SK-N-SH (cell line): ENCODE measurements at regions not wholly inside any gene's neighbourhood (a gene's known extent, or its start where the extent isn't known, plus 50 kb on each side); places are given as distances from the start of the nearest gene placed in this dataset.

Experiments used
- CTCF ChIA-PET: fragments of 300-600, 350-600 bp; formaldehyde crosslinking; extraction: SDS; loops from one replicate; lab custom pipeline; 2021; lab: Yijun Ruan, JAX
- POLR2A ChIA-PET: fragments of 350-600 bp; sonication (Branson Sonifier 250); formaldehyde crosslinking; extraction: SDS; loops from one replicate; lab custom pipeline; 2020; ENCODE audit warnings: antibody characterized with exemption, inconsistent platforms; lab: Yijun Ruan, JAX
- DNase-seq: peaks from one replicate; pipeline ENCODE4 v3.0.0; 2012
- H2AFZ ChIP-seq: fragments of 200-600 bp; sonication (generic); 2 replicates; pipeline ENCODE4 v1.8.1; 2016; ENCODE audit warnings: antibody characterized with exemption, mild to moderate bottlenecking, low read depth
- H3F3A ChIP-seq: fragments of 200-600 bp; sonication (generic); replicated peaks from 2 replicates; pipeline ENCODE3; 2016; ENCODE audit warnings: antibody characterized with exemption, mild to moderate bottlenecking; ENCODE audit not compliant: insufficient read depth
- H3K27ac ChIP-seq, 2 experiments: fragments of 200-500 bp in 1 of 2; fragments of 200-600 bp in 1 of 2; sonication (Bioruptor generic) in 1 of 2; sonication (generic), shearing (Covaris generic) in 1 of 2; 2 replicates each; pipeline versions ENCODE4 v1.5.1 to v1.6.1; 2014 to 2016; ENCODE audit warnings: low read depth in 2 of 2, inconsistent platforms in 1 of 2, low read length in 1 of 2, mild to moderate bottlenecking in 1 of 2, mixed read lengths in 1 of 2
- H3K27me3 ChIP-seq: fragments of 200-600 bp; sonication (generic), shearing (Covaris generic); 2 replicates; pipeline ENCODE4 v1.6.1; 2016; ENCODE audit warnings: mixed run types; ENCODE audit not compliant: insufficient read depth
- H3K36me3 ChIP-seq, 2 experiments: fragments of 200-500 bp in 1 of 2; fragments of 200-600 bp in 1 of 2; sonication (Bioruptor generic) in 1 of 2; sonication (generic) in 1 of 2; replicated peaks in 1 of 2; 2 replicates each; pipeline versions ENCODE3 to v1.5.1; 2014 to 2016; ENCODE audit warnings: low read length in 1 of 2, mild to moderate bottlenecking in 1 of 2; ENCODE audit not compliant: insufficient read depth in 2 of 2, control insufficient read depth in 1 of 2
- H3K4me1 ChIP-seq, 2 experiments: fragments of 200-500 bp in 1 of 2; fragments of 200-600 bp in 1 of 2; sonication (Bioruptor generic) in 1 of 2; sonication (generic), shearing (Covaris generic) in 1 of 2; 2 replicates each; pipeline versions ENCODE4 v1.5.1 to v1.6.1; 2014 to 2016; ENCODE audit warnings: low read depth in 1 of 2, low read length in 1 of 2, mixed run types in 1 of 2; ENCODE audit not compliant: insufficient read depth in 2 of 2, control insufficient read depth in 1 of 2
- H3K4me2 ChIP-seq: fragments of 200-600 bp; sonication (generic), shearing (Covaris generic); 2 replicates; pipeline ENCODE4 v1.6.1; 2017; ENCODE audit warnings: mixed run types
- H3K4me3 ChIP-seq, 2 experiments: fragments of 200-500 bp in 1 of 2; fragments of 200-600 bp in 1 of 2; sonication (Bioruptor generic) in 1 of 2; sonication (generic), shearing (Covaris generic) in 1 of 2; 2 replicates each; pipeline versions ENCODE4 v1.5.1 to v1.8.1; 2014 to 2016; ENCODE audit warnings: low read depth in 2 of 2, inconsistent platforms in 1 of 2, low read length in 1 of 2, mild to moderate bottlenecking in 1 of 2, mixed read lengths in 1 of 2, moderate library complexity in 1 of 2
- H3K79me2 ChIP-seq: fragments of 200-600 bp; sonication (generic); 2 replicates; pipeline ENCODE4 v1.8.1; 2017; ENCODE audit warnings: mild to moderate bottlenecking; ENCODE audit not compliant: insufficient read depth
- H3K9ac ChIP-seq: fragments of 200-600 bp; sonication (generic); 2 replicates; pipeline ENCODE4 v1.6.1; 2017; ENCODE audit warnings: mixed run types
- H3K9me2 ChIP-seq: fragments of 200-600 bp; sonication (generic); 2 replicates; pipeline ENCODE4 v1.6.1; 2017; ENCODE audit warnings: mixed run types
- H3K9me3 ChIP-seq: fragments of 200-600 bp; sonication (generic); 2 replicates; pipeline ENCODE4 v1.6.1; 2017; ENCODE audit warnings: mixed run types, mild to moderate bottlenecking, moderate library complexity
- H4K20me1 ChIP-seq: fragments of 200-600 bp; sonication (generic); 2 replicates; pipeline ENCODE4 v1.6.1; 2017; ENCODE audit warnings: mild to moderate bottlenecking, mixed run types; ENCODE audit not compliant: insufficient read depth
- EP300 ChIP-seq, 2 experiments: IDR thresholded peaks; 2 replicates each; pipeline versions ENCODE4 v1.4.0 to v1.6.1; 2012; ENCODE audit warnings: borderline replicate concordance in 1 of 2, low read depth in 1 of 2, low read length in 1 of 2
- EZH2phosphoT487 ChIP-seq: fragments of 200-600 bp; sonication (generic); IDR thresholded peaks from 2 replicates; pipeline ENCODE4 v1.6.1; 2017; ENCODE audit warnings: low read depth, mixed run types, mild to moderate bottlenecking, antibody characterized with exemption, moderate library complexity, borderline replicate concordance
- FOXJ3 ChIP-seq: sonication (generic); formaldehyde crosslinking; IDR thresholded peaks from 2 replicates; pipeline ENCODE4 v1.5.1; 2020; ENCODE audit warnings: mild to moderate bottlenecking, missing genetic modification reagents
- GATA2 ChIP-seq: sonication (generic); formaldehyde crosslinking; IDR thresholded peaks from 2 replicates; pipeline ENCODE4 v1.5.0; 2020; ENCODE audit warnings: mild to moderate bottlenecking, missing genetic modification reagents
- JUND ChIP-seq: IDR thresholded peaks from 2 replicates; pipeline ENCODE4 v1.4.0; 2012
- MEF2A ChIP-seq: IDR thresholded peaks from 2 replicates; pipeline ENCODE4 v1.4.0; 2012; ENCODE audit warnings: low read depth, borderline replicate concordance
- NFIC ChIP-seq: IDR thresholded peaks from 2 replicates; pipeline ENCODE4 v1.4.0; 2012; ENCODE audit warnings: borderline replicate concordance
- NRF1 ChIP-seq: IDR thresholded peaks from 2 replicates; pipeline ENCODE4 v1.6.1; 2012; ENCODE audit warnings: low read depth, mild to moderate bottlenecking, low read length
- RAD21 ChIP-seq: IDR thresholded peaks from 2 replicates; pipeline ENCODE4 v1.6.1; 2012; ENCODE audit warnings: mild to moderate bottlenecking, low read length
- RCOR1 ChIP-seq: fragments of 150-350 bp; IDR thresholded peaks from 2 replicates; pipeline ENCODE4 v1.6.1; 2017; ENCODE audit warnings: antibody characterized with exemption, low read length
- SIN3A ChIP-seq: IDR thresholded peaks from 2 replicates; pipeline ENCODE4 v1.6.1; 2012; ENCODE audit warnings: low read depth, mild to moderate bottlenecking, low read length, moderate library complexity, borderline replicate concordance
- SMC3 ChIP-seq: IDR thresholded peaks from 2 replicates; pipeline ENCODE4 v1.6.1; 2012; ENCODE audit warnings: low read depth, low read length, improper control_type of control experiment
- TCF12 ChIP-seq: IDR thresholded peaks from 2 replicates; pipeline ENCODE4 v1.4.0; 2012
- TEAD4 ChIP-seq: IDR thresholded peaks from 2 replicates; pipeline ENCODE4 v1.4.0; 2012; ENCODE audit warnings: mild to moderate bottlenecking, borderline replicate concordance; ENCODE audit not compliant: insufficient read depth
- WGBS: methylation state at CpG from one replicate; pipeline ENCODE4 v1.1.6; 2017; ENCODE audit warnings: low lambda C conversion rate; 5-methylcytosine and 5-hydroxymethylcytosine counted together
- TF ChIP-seq, protein P1 (sequence below): IDR thresholded peaks from 2 replicates; pipeline ENCODE4 v1.4.0; 2012; ENCODE audit warnings: low read depth, borderline replicate concordance
- TF ChIP-seq, protein P2 (sequence below): IDR thresholded peaks from 2 replicates; pipeline ENCODE4 v1.6.1; 2012; ENCODE audit warnings: mild to moderate bottlenecking, low read depth, low read length, moderate library complexity
- TF ChIP-seq, protein P3 (sequence below): IDR thresholded peaks from 2 replicates; pipeline ENCODE4 v1.4.0; 2012; ENCODE audit warnings: low read depth
- TF ChIP-seq, protein P4 (sequence below): IDR thresholded peaks from 2 replicates; pipeline ENCODE4; 2012

DNA sequence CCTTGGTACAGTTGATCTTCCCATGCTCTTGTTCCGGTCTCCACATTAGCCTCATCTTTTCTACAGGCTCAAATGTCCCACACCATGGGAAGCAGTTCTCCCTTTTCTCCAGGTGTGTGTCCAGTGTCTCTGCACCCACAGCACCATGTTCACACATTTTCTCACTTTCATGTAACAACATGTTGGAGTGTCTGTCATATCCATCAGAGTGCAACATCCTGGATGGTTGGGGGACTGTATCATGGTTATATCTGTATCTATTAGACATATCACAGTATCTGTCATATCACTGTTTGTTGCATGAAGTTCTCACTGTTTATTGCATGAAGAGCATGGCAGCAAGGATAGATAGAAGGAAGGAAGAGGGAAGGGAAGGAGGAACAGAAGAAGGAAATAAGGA lies 635.6 kb downstream of the EPM2A start:
- POLR2A ChIA-PET = no interaction called here
- CTCF ChIA-PET = no interaction called here
- Histone ChIP-seq H3K79me2 (no peaks in the 10 kb centered on the region), H3K9ac (no peak overlapping the region), H3K4me2 (no peak overlapping the region), H3K4me3 (no peak overlapping the region), H3K4me1 (no peaks in the 10 kb centered on the region), H3F3A (no peaks in the 10 kb centered on the region), H4K20me1 (no peaks in the 10 kb centered on the region), H3K27me3 (no peaks in the 10 kb centered on the region), H2AFZ (no peak overlapping the region), H3K36me3 (no peaks in the 10 kb centered on the region), H3K9me2 (no peaks in the 10 kb centered on the region), H3K9me3 (no peaks in the 10 kb centered on the region), H3K27ac (no peak overlapping the region)
- TF ChIP-seq SIN3A = no peak
- TF ChIP-seq JUND = no peak
- TF ChIP-seq TCF12 = no peak
- TF ChIP-seq EZH2phosphoT487 = no peak
- TF ChIP-seq NFIC = no peak
- TF ChIP-seq, protein P1, sequence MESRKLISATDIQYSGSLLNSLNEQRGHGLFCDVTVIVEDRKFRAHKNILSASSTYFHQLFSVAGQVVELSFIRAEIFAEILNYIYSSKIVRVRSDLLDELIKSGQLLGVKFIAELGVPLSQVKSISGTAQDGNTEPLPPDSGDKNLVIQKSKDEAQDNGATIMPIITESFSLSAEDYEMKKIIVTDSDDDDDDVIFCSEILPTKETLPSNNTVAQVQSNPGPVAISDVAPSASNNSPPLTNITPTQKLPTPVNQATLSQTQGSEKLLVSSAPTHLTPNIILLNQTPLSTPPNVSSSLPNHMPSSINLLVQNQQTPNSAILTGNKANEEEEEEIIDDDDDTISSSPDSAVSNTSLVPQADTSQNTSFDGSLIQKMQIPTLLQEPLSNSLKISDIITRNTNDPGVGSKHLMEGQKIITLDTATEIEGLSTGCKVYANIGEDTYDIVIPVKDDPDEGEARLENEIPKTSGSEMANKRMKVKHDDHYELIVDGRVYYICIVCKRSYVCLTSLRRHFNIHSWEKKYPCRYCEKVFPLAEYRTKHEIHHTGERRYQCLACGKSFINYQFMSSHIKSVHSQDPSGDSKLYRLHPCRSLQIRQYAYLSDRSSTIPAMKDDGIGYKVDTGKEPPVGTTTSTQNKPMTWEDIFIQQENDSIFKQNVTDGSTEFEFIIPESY = no peak
- TF ChIP-seq, protein P2, sequence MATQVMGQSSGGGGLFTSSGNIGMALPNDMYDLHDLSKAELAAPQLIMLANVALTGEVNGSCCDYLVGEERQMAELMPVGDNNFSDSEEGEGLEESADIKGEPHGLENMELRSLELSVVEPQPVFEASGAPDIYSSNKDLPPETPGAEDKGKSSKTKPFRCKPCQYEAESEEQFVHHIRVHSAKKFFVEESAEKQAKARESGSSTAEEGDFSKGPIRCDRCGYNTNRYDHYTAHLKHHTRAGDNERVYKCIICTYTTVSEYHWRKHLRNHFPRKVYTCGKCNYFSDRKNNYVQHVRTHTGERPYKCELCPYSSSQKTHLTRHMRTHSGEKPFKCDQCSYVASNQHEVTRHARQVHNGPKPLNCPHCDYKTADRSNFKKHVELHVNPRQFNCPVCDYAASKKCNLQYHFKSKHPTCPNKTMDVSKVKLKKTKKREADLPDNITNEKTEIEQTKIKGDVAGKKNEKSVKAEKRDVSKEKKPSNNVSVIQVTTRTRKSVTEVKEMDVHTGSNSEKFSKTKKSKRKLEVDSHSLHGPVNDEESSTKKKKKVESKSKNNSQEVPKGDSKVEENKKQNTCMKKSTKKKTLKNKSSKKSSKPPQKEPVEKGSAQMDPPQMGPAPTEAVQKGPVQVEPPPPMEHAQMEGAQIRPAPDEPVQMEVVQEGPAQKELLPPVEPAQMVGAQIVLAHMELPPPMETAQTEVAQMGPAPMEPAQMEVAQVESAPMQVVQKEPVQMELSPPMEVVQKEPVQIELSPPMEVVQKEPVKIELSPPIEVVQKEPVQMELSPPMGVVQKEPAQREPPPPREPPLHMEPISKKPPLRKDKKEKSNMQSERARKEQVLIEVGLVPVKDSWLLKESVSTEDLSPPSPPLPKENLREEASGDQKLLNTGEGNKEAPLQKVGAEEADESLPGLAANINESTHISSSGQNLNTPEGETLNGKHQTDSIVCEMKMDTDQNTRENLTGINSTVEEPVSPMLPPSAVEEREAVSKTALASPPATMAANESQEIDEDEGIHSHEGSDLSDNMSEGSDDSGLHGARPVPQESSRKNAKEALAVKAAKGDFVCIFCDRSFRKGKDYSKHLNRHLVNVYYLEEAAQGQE = no peak
- no peak for TF ChIP-seq TEAD4
- TF ChIP-seq GATA2 (CRISPR knock-in tag) = no peak
- TF ChIP-seq EP300 (IDR thresholded peaks at IDR 0.05; ENCODE audit: borderline replicate concordance in 1 of 2, low read depth in 1 of 2, low read length in 1 of 2) = no peak
- no peak for TF ChIP-seq NRF1
- TF ChIP-seq, protein P3, sequence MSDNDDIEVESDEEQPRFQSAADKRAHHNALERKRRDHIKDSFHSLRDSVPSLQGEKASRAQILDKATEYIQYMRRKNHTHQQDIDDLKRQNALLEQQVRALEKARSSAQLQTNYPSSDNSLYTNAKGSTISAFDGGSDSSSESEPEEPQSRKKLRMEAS = no peak
- TF ChIP-seq, protein P4, sequence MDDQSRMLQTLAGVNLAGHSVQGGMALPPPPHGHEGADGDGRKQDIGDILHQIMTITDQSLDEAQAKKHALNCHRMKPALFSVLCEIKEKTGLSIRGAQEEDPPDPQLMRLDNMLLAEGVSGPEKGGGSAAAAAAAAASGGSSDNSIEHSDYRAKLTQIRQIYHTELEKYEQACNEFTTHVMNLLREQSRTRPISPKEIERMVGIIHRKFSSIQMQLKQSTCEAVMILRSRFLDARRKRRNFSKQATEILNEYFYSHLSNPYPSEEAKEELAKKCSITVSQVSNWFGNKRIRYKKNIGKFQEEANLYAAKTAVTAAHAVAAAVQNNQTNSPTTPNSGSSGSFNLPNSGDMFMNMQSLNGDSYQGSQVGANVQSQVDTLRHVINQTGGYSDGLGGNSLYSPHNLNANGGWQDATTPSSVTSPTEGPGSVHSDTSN = no peak
- TF ChIP-seq FOXJ3 = no peak
- TF ChIP-seq MEF2A = no peak
- TF ChIP-seq SMC3 = no peak
- no peak for TF ChIP-seq RAD21
- TF ChIP-seq RCOR1 = no peak
- 50% methylated on average over 1 of the region's 1 CpG for WGBS
- no peak for DNase-seq
